Left ventricle myocardium inferior (tissue), 1 donor: ENCODE measurements at regions not wholly inside any gene's neighbourhood (a gene's known extent, or its start where the extent isn't known, plus 50 kb on each side); places are given as distances from the start of the nearest gene placed in this dataset.

Experiments used
- DNase-seq: peaks from one replicate; pipeline ENCODE4 v3.0.0-alpha.2; 2020
- H3K27ac ChIP-seq: fragments of 200-600 bp; replicated peaks from 2 replicates; pipeline ENCODE4 v1.8.0; 2021
- H3K27me3 ChIP-seq: fragments of 200-600 bp; 2 replicates; pipeline ENCODE4 v1.8.0; 2021; ENCODE audit warnings: low read depth
- H3K36me3 ChIP-seq: fragments of 200-600 bp; 2 replicates; pipeline ENCODE4 v1.8.0; 2021
- H3K4me1 ChIP-seq: fragments of 200-600 bp; 2 replicates; pipeline ENCODE4 v1.8.0; 2021
- H3K4me3 ChIP-seq: fragments of 200-600 bp; 2 replicates; pipeline ENCODE4 v1.8.0; 2021; ENCODE audit warnings: mild to moderate bottlenecking, moderate library complexity
- H3K9me3 ChIP-seq: fragments of 200-600 bp; replicated peaks from 2 replicates; pipeline ENCODE4 v1.8.0; 2021
- CTCF ChIP-seq: fragments of 200-600 bp; IDR thresholded peaks from 2 replicates; pipeline ENCODE4 v1.8.0; 2021; ENCODE audit warnings: antibody characterized with exemption, mild to moderate bottlenecking, borderline replicate concordance
- intact Hi-C: fragments of 100-400 bp; cut with micrococcal nuclease; formaldehyde crosslinking; loops from one replicate; pipeline ENCODE4 v1.11.0; 2022
- donor health status: DM: no; HTN: yes; CAD: no; lungs with severe emphysema.

- H3K9me3 ChIP-seq, result no peaks in the 10 kb centered on the region
- H3K27ac ChIP-seq, result peak overlapping the region; percentile 77
- TF ChIP-seq CTCF, result no peak
- DNase-seq, result no peak
- H3K4me1 ChIP-seq, result peaks cover 94% of the 10 kb centered on the region
- H3K36me3 ChIP-seq, result no peaks in the 10 kb centered on the region
- no peak overlapping the region for H3K4me3 ChIP-seq
- no peaks in the 10 kb centered on the region for H3K27me3 ChIP-seq
- intact Hi-C loops, result no loop called here
Measured at GRCh38 chr1:232555494-232556210, 74.3 kb downstream of the SIPA1L2 start.

GRCh38 chr1:232554409-232554808 lies 75.5 kb downstream of the SIPA1L2 start:
- TF ChIP-seq CTCF, result no peak

GRCh38 chr1:232553809-232554208 lies 76.1 kb downstream of the SIPA1L2 start:
- H3K4me1 ChIP-seq, result peaks cover 95% of the 10 kb centered on the region
- peak overlapping the region; percentile 15 for H3K4me3 ChIP-seq
- TF ChIP-seq CTCF, result no peak
- peak overlapping the region; percentile 77 for H3K27ac ChIP-seq
- intact Hi-C loops, result no loop called here
- no peaks in the 10 kb centered on the region for H3K9me3 ChIP-seq
- no peak for DNase-seq
- no peaks in the 10 kb centered on the region for H3K36me3 ChIP-seq
- no peaks in the 10 kb centered on the region for H3K27me3 ChIP-seq

More at GRCh38 chr1:232554409-232554808, 75.5 kb downstream of the SIPA1L2 start:
- Histone ChIP-seq H3K27me3 (no peaks in the 10 kb centered on the region), H3K27ac (peak overlapping the region; percentile 77), H3K4me3 (peak overlapping the region; percentile 15), H3K4me1 (peaks cover 95% of the 10 kb centered on the region), H3K9me3 (no peaks in the 10 kb centered on the region), H3K36me3 (no peaks in the 10 kb centered on the region)
- no peak for DNase-seq
- intact Hi-C loops, result no loop called here

- no peaks in the 10 kb centered on the region for H3K27me3 ChIP-seq
- TF ChIP-seq CTCF, result no peak
- peak overlapping the region; percentile 31 for H3K4me3 ChIP-seq
- H3K9me3 ChIP-seq, result no peaks in the 10 kb centered on the region
- peaks cover 95% of the 10 kb centered on the region for H3K4me1 ChIP-seq
- H3K27ac ChIP-seq, result peak overlapping the region; percentile 77
- H3K36me3 ChIP-seq, result no peaks in the 10 kb centered on the region
- intact Hi-C loops, result no loop called here
- DNase-seq, result peak; percentile 87
Measured at GRCh38 chr1:232553050-232553754, 76.7 kb downstream of the SIPA1L2 start.

GRCh38 chr1:232551386-232551785 lies 78.5 kb downstream of the SIPA1L2 start:
- Histone ChIP-seq H3K36me3 (no peaks in the 10 kb centered on the region), H3K4me3 (no peak overlapping the region), H3K27ac (no peak overlapping the region), H3K27me3 (no peaks in the 10 kb centered on the region), H3K9me3 (no peaks in the 10 kb centered on the region), H3K4me1 (peaks cover 92% of the 10 kb centered on the region)
- intact Hi-C loops, result no loop called here
- TF ChIP-seq CTCF, result no peak
- no peak for DNase-seq
